Pancreas (tissue), 10 donors: ENCODE measurements at regions not wholly inside any gene's neighbourhood (a gene's known extent, or its start where the extent isn't known, plus 50 kb on each side); places are given as distances from the start of the nearest gene placed in this dataset.

Experiments used
- ATAC-seq, 4 donors: fragments of 200-7000 bp; cut with Tn5 transposase; one replicate each; pipeline versions ENCODE4 v1.8.0 to v1.9.1; 2020; ENCODE audit warnings: mild to moderate bottlenecking in 4 of 4, moderate library complexity in 4 of 4
- DNase-seq, 6 donors: peaks; one replicate each; pipeline ENCODE4 v3.0.0-alpha.2; 2020
- FAIRE-seq: peaks from 2 replicates; lab custom pipeline; 2012; peaks lifted over from hg19 to GRCh38; lab: Jason Lieb, UNC
- H3K27ac ChIP-seq, 4 donors: fragments of 200-600 bp; sonication (generic); 1 replicate in 3 of 4; 2 replicates in 1 of 4; pipeline versions ENCODE4 v1.5.0 to v1.8.0; 2020
- H3K27me3 ChIP-seq, 4 donors: fragments of 200-600 bp; one replicate each; pipeline ENCODE4 v1.8.0; 2021
- H3K36me3 ChIP-seq, 3 donors: fragments of 200-600 bp; sonication (generic) in 1 of 3; one replicate each; pipeline versions ENCODE4 v1.5.0 to v1.8.0; 2020 to 2021
- H3K4me1 ChIP-seq, 3 donors: fragments of 200-600 bp; one replicate each; pipeline ENCODE4 v1.8.0; 2021
- H3K4me3 ChIP-seq, 4 donors: fragments of 200-600 bp; sonication (generic) in 2 of 4; one replicate each; pipeline versions ENCODE4 v1.5.0 to v1.8.0; 2020 to 2021
- H3K9me3 ChIP-seq, 4 donors: fragments of 200-600 bp; one replicate each; pipeline ENCODE4 v1.8.0; 2021
- CTCF ChIP-seq, 4 donors: fragments of 200-600 bp; sonication (generic) in 3 of 4; IDR thresholded peaks; one replicate each; pipeline versions ENCODE4 v1.5.0 to v1.8.0; 2021; ENCODE audit warnings: antibody characterized with exemption in 4 of 4
- WGBS, 2 donors: extraction: QIAGEN DNeasy Blood & Tissue Kit; methylation state at CpG; one replicate each; pipeline ENCODE4 v1.1.7; 2013; 5-methylcytosine and 5-hydroxymethylcytosine counted together
- intact Hi-C, 3 donors: fragments of 100-400 bp; cut with DNase I; formaldehyde crosslinking; loops; one replicate each; pipeline versions ENCODE4 v1.11.1 to v1.14.2; 2022
- donor health status: healthy with polysubstance abuse.
- donor health status: DM: no; HTN: no; CAD: no; lungs with moderate emphysema.
- donor health status: DM: no; HTN: no; CAD: no.
- donor health status: control.
- donor health status: control.
- donor health status: Bipolar disorder and iron deficiency.
- donor health status: DM: yes; HTN: yes; CAD: no.
- donor health status: DM: no; HTN: no; CAD: no.
- donor health status: DM: no; HTN: no; CAD: no.
- donor health status: DM: yes; HTN: yes; CAD: no.

GRCh38 chr10:15451137-15452094 is 80.3 kb upstream of the FAM171A1 start:
- DNase-seq (no peak), FAIRE-seq (no peak), ATAC-seq (no peak)
- Histone ChIP-seq H3K4me1 (no peaks in the 10 kb centered on the region), H3K9me3 (no peaks in the 10 kb centered on the region), H3K27ac (no peak overlapping the region), H3K36me3 (no peaks in the 10 kb centered on the region), H3K4me3 (no peak overlapping the region), H3K27me3 (peaks cover 0 to 3% (median 0%) of the 10 kb centered on the region in 4 donors)
- TF ChIP-seq CTCF (IDR thresholded peaks at IDR 0.05): no peak
- WGBS, 2 donors: 12 to 20% methylated on average over 5 of the region's 5 CpGs
- intact Hi-C loops: no loop called here

GRCh38 chr10:15448598-15448997 is 77.5 kb upstream of the FAM171A1 start:
- no peak for ATAC-seq
- TF ChIP-seq CTCF (IDR thresholded peaks at IDR 0.05): no peak
- Histone ChIP-seq H3K9me3 (no peaks in the 10 kb centered on the region), H3K36me3 (no peaks in the 10 kb centered on the region), H3K27ac (no peak overlapping the region), H3K4me1 (no peaks in the 10 kb centered on the region), H3K27me3 (no peaks in the 10 kb centered on the region), H3K4me3 (no peak overlapping the region)
- 68 to 80% methylated on average over 9 of the region's 9 CpGs for WGBS, 2 donors
- intact Hi-C loops: no loop called here
- DNase-seq: no peak
- no peak for FAIRE-seq

- 73 to 74% methylated on average over 1 of the region's 1 CpG for WGBS, 2 donors
- ATAC-seq (no peak), DNase-seq (no peak), FAIRE-seq (no peak)
- Histone ChIP-seq H3K27ac (no peak overlapping the region), H3K9me3 (no peaks in the 10 kb centered on the region), H3K4me1 (no peaks in the 10 kb centered on the region), H3K36me3 (no peaks in the 10 kb centered on the region), H3K27me3 (no peaks in the 10 kb centered on the region), H3K4me3 (no peak overlapping the region)
- TF ChIP-seq CTCF (IDR thresholded peaks at IDR 0.05): no peak
- intact Hi-C loops: no loop called here
Measured at GRCh38 chr10:15445006-15445390, 73.9 kb upstream of the FAM171A1 start.

GRCh38 chr10:15444105-15445005 is 73.3 kb upstream of the FAM171A1 start:
- FAIRE-seq: no peak
- WGBS, 2 donors: 38 to 43% methylated on average over 8 of the region's 8 CpGs

More at GRCh38 chr10:15444105-15445005, 73.3 kb upstream of the FAM171A1 start:
- TF ChIP-seq CTCF (IDR thresholded peaks at IDR 0.05): no peak
- no peaks in the 10 kb centered on the region for H3K36me3 ChIP-seq
- ATAC-seq (no peak), DNase-seq (no peak)
- H3K4me1 ChIP-seq: no peaks in the 10 kb centered on the region
- H3K27me3 ChIP-seq: no peaks in the 10 kb centered on the region
- intact Hi-C loops: no loop called here
- no peak overlapping the region for H3K27ac ChIP-seq
- no peak overlapping the region for H3K4me3 ChIP-seq
- no peaks in the 10 kb centered on the region for H3K9me3 ChIP-seq
